BJ (cell line): ENCODE measurements at regions not wholly inside any gene's neighbourhood (a gene's known extent, or its start where the extent isn't known, plus 50 kb on each side); places are given as distances from the start of the nearest gene placed in this dataset.

Source experiments
- CTCF ChIA-PET: fragments of 350-600 bp; formaldehyde crosslinking; extraction: SDS; loops from one replicate; lab custom pipeline; 2021; ENCODE audit warnings: antibody characterized with exemption, inconsistent platforms; lab: Yijun Ruan, JAX
- POLR2A ChIA-PET: fragments of 300-600 bp; sonication (Branson Sonifier 250); formaldehyde crosslinking; extraction: SDS; loops from one replicate; lab custom pipeline; 2021; ENCODE audit warnings: antibody characterized with exemption; lab: Charles Lee
- DNase-seq: peaks from one replicate; pipeline ENCODE4 v3.0.0-alpha.2; 2011; ENCODE audit warnings: low read depth
- H3K27me3 ChIP-seq: 2 replicates; pipeline ENCODE4 v1.6.0; 2011; ENCODE audit warnings: low read length; ENCODE audit not compliant: control insufficient read depth, insufficient read depth
- H3K36me3 ChIP-seq: 2 replicates; pipeline ENCODE4 v1.5.1; 2011; ENCODE audit warnings: low read length; ENCODE audit not compliant: control insufficient read depth, insufficient read depth
- H3K4me3 ChIP-seq: 2 replicates; pipeline ENCODE4 v1.5.1; 2011; ENCODE audit warnings: low read depth, mild to moderate bottlenecking, control low read depth, low read length
- CTCF ChIP-seq: IDR thresholded peaks from 2 replicates; pipeline ENCODE4 v1.5.1; 2011; ENCODE audit warnings: low read depth, mild to moderate bottlenecking, control low read depth, inconsistent platforms, low read length, moderate library complexity; ENCODE audit not compliant: insufficient read depth

GRCh38 chr16:74101379-74102137 is 195.1 kb upstream of the PSMD7 start:
- DNase-seq = no peak
- TF ChIP-seq CTCF = no peak
- Histone ChIP-seq H3K36me3 (no peaks in the 10 kb centered on the region), H3K4me3 (no peak overlapping the region), H3K27me3 (no peaks in the 10 kb centered on the region)
- ChIA-PET CTCF (no interaction called here), POLR2A (no interaction called here)

GRCh38 chr16:74100395-74101326 is 196.0 kb upstream of the PSMD7 start:
- TF ChIP-seq CTCF = no peak
- no peaks in the 10 kb centered on the region for H3K36me3 ChIP-seq
- no peaks in the 10 kb centered on the region for H3K27me3 ChIP-seq
- ChIA-PET CTCF (no interaction called here), POLR2A (no interaction called here)
- no peak for DNase-seq
- no peak overlapping the region for H3K4me3 ChIP-seq

- H3K27me3 ChIP-seq = no peaks in the 10 kb centered on the region
- H3K36me3 ChIP-seq = no peaks in the 10 kb centered on the region
- POLR2A ChIA-PET = no interaction called here
- no peak overlapping the region for H3K4me3 ChIP-seq
- TF ChIP-seq CTCF = no peak
- DNase-seq = no peak
- CTCF ChIA-PET = no interaction called here
Observed at GRCh38 chr16:74099530-74099929, 197.1 kb upstream of the PSMD7 start.

- Histone ChIP-seq H3K36me3 (no peaks in the 10 kb centered on the region), H3K4me3 (no peak overlapping the region), H3K27me3 (no peaks in the 10 kb centered on the region)
- CTCF ChIA-PET = interaction anchor here (0.7 kb wide), 1 partner anchor 68 kb away, joined by 3 read pairs; no protein-coding TSS in a partner anchor
- DNase-seq = no peak
- POLR2A ChIA-PET = no interaction called here
- no peak for TF ChIP-seq CTCF
Observed at GRCh38 chr16:74094962-74095361, 201.7 kb upstream of the PSMD7 start.

GRCh38 chr16:74094514-74094913 is 202.1 kb upstream of the PSMD7 start:
- Histone ChIP-seq H3K36me3 (no peaks in the 10 kb centered on the region), H3K27me3 (no peaks in the 10 kb centered on the region), H3K4me3 (no peak overlapping the region)
- ChIA-PET CTCF (interaction anchor here (0.7 kb wide), 1 partner anchor 69 kb away, joined by 3 read pairs; no protein-coding TSS in a partner anchor), POLR2A (no interaction called here)
- no peak for DNase-seq
- no peak for TF ChIP-seq CTCF
